Ovary (tissue), 3 donors: ENCODE measurements at regions not wholly inside any gene's neighbourhood (a gene's known extent, or its start where the extent isn't known, plus 50 kb on each side); places are given as distances from the start of the nearest gene placed in this dataset.

Experiments used
- CTCF ChIP-seq, 3 donors: fragments of 450-650 bp in 2 of 3; fragments of 200-600 bp in 1 of 3; IDR thresholded peaks; one replicate each; pipeline versions ENCODE4 v1.5.1 to v1.8.0; 2016 to 2022; ENCODE audit warnings: antibody characterized with exemption in 3 of 3, mild to moderate bottlenecking in 1 of 3
- EP300 ChIP-seq: sonication (generic); formaldehyde crosslinking; IDR thresholded peaks from one replicate; pipeline ENCODE4 v1.6.1; 2017; ENCODE audit warnings: antibody characterized with exemption
- POLR2A ChIP-seq: fragments of 450-650 bp; IDR thresholded peaks from one replicate; pipeline ENCODE4 v1.6.1; 2017; ENCODE audit warnings: antibody characterized with exemption, mild to moderate bottlenecking, moderate library complexity
- donor health status: DM: no; HTN: no; CAD: no.

GRCh38 chr3:73757536-73757935 is 132.8 kb upstream of the PDZRN3 start:
- TF ChIP-seq CTCF (IDR thresholded peaks at IDR 0.05), result no peak
- TF ChIP-seq POLR2A, result no peak
- no peak for TF ChIP-seq EP300
